HUES48 (cell line): ENCODE measurements at regions not wholly inside any gene's neighbourhood (a gene's known extent, or its start where the extent isn't known, plus 50 kb on each side); places are given as distances from the start of the nearest gene placed in this dataset.
"Not testable (repeated sequence)": the region's sequence is repeated elsewhere in the genome, so short reads cannot be mapped to it uniquely, and the experiment has no call there.

ENCODE experiments used
- H3K27ac ChIP-seq: one replicate; pipeline ENCODE4 v1.7.0; 2013; ENCODE audit warnings: low read depth, low read length, inconsistent platforms
- H3K27me3 ChIP-seq: 2 replicates; pipeline ENCODE4 v1.6.1; 2013; ENCODE audit warnings: mild to moderate bottlenecking, low read length; ENCODE audit not compliant: control insufficient read depth, insufficient read depth
- H3K36me3 ChIP-seq: 2 replicates; pipeline ENCODE4 v1.6.1; 2013; ENCODE audit warnings: low read length; ENCODE audit not compliant: control insufficient read depth, insufficient read depth
- H3K4me1 ChIP-seq: 2 replicates; pipeline ENCODE4 v1.6.1; 2013; ENCODE audit warnings: mild to moderate bottlenecking, low read length; ENCODE audit not compliant: control insufficient read depth, insufficient read depth
- H3K4me3 ChIP-seq: 2 replicates; pipeline ENCODE4 v1.5.1; 2013; ENCODE audit warnings: mild to moderate bottlenecking, low read depth, low read length
- H3K9ac ChIP-seq: 2 replicates; pipeline ENCODE4 v1.6.1; 2013; ENCODE audit warnings: mild to moderate bottlenecking, low read depth, low read length, moderate library complexity
- H3K9me3 ChIP-seq: 2 replicates; pipeline ENCODE4 v1.6.1; 2013; ENCODE audit warnings: low read length; ENCODE audit not compliant: control insufficient read depth, insufficient read depth

GRCh38 chr7:63291758-63292157 is 706.9 kb upstream of the ZNF722 start:
- H3K9ac ChIP-seq, H3K27me3 ChIP-seq, H3K4me1 ChIP-seq, H3K27ac ChIP-seq, H3K4me3 ChIP-seq, H3K9me3 ChIP-seq, H3K36me3 ChIP-seq: not testable (repeated sequence)

GRCh38 chr7:63317595-63317994 is 681.1 kb upstream of the ZNF722 start:
- not testable (repeated sequence) for H3K4me3 ChIP-seq, H3K27ac ChIP-seq, H3K9me3 ChIP-seq, H3K9ac ChIP-seq, H3K36me3 ChIP-seq, H3K4me1 ChIP-seq, H3K27me3 ChIP-seq

- not testable (repeated sequence) for H3K4me3 ChIP-seq, H3K9ac ChIP-seq, H3K27me3 ChIP-seq, H3K9me3 ChIP-seq, H3K4me1 ChIP-seq, H3K36me3 ChIP-seq, H3K27ac ChIP-seq
Measured at GRCh38 chr7:63348755-63349408, 649.8 kb upstream of the ZNF722 start.

- Histone ChIP-seq H3K9ac (no peak overlapping the region), H3K4me1 (no peaks in the 10 kb centered on the region), H3K27ac (no peak overlapping the region), H3K27me3 (no peaks in the 10 kb centered on the region), H3K4me3 (no peak overlapping the region; the same call in 1 of the 2 replicates), H3K9me3 (peaks cover 82% of the 10 kb centered on the region), H3K36me3 (no peaks in the 10 kb centered on the region)
Measured at GRCh38 chr7:63376873-63377272, 621.8 kb upstream of the ZNF722 start.

- not testable (repeated sequence) for H3K4me1 ChIP-seq, H3K9me3 ChIP-seq, H3K9ac ChIP-seq
Measured at GRCh38 chr7:63394139-63394538, 604.5 kb upstream of the ZNF722 start.

GRCh38 chr7:63407881-63408280 is 590.8 kb upstream of the ZNF722 start:
- H3K27me3 ChIP-seq, H3K4me3 ChIP-seq, H3K9ac ChIP-seq, H3K27ac ChIP-seq, H3K36me3 ChIP-seq, H3K4me1 ChIP-seq, H3K9me3 ChIP-seq: not testable (repeated sequence)

More at GRCh38 chr7:63394139-63394538, 604.5 kb upstream of the ZNF722 start:
- not testable (repeated sequence) for H3K27me3 ChIP-seq, H3K27ac ChIP-seq, H3K4me3 ChIP-seq, H3K36me3 ChIP-seq
